Panc1 (cell line): ENCODE measurements at regions not wholly inside any gene's neighbourhood (a gene's known extent, or its start where the extent isn't known, plus 50 kb on each side); places are given as distances from the start of the nearest gene placed in this dataset.

ENCODE experiments used
- POLR2AphosphoS5 ChIP-seq: IDR thresholded peaks from 2 replicates; pipeline ENCODE4 v1.6.1; 2012; ENCODE audit warnings: mild to moderate bottlenecking, low read depth, low read length, moderate library complexity
- SIN3A ChIP-seq: IDR thresholded peaks from 2 replicates; pipeline ENCODE4 v1.6.1; 2012; ENCODE audit warnings: low read depth, mild to moderate bottlenecking, low read length, moderate library complexity, borderline replicate concordance; ENCODE audit not compliant: insufficient read depth
- TCF7L2 ChIP-seq: IDR thresholded peaks from 2 replicates; pipeline ENCODE4 v1.6.1; 2011; ENCODE audit warnings: mild to moderate bottlenecking, low read depth, low read length, inconsistent platforms
- TF ChIP-seq, protein P1 (sequence below): fragments of 450-650 bp; IDR thresholded peaks from 2 replicates; pipeline ENCODE4 v1.5.1; 2017; ENCODE audit warnings: mild to moderate bottlenecking
- TF ChIP-seq, protein P2 (sequence below), 2 experiments: IDR thresholded peaks; 2 replicates each; pipeline ENCODE4 v1.6.1; 2011 to 2012; ENCODE audit warnings: low read depth in 2 of 2, control low read depth in 1 of 2, low read length in 1 of 2, mild to moderate bottlenecking in 1 of 2, moderate library complexity in 1 of 2; ENCODE audit not compliant: insufficient read depth in 1 of 2

DNA sequence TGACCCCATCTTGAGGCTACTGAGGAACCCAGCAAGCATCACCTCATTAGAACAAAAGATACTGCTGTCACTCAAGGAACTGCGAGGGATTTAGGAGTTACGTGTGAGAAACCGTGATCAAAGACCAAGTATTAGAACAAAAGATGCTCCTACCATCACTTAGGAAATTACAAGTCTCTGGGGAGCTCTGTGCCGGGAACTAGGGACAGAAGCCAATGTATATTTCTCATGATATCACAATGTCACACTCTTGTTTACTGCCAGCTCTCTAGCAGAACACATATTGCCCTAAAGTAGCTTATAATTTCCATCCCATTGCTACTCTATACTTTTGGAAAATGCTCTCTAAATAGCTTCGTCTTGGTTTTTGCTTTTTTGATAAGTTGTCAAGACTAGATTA lies 214.5 kb downstream of the HS3ST3A1 start:
- TF ChIP-seq, protein P1, sequence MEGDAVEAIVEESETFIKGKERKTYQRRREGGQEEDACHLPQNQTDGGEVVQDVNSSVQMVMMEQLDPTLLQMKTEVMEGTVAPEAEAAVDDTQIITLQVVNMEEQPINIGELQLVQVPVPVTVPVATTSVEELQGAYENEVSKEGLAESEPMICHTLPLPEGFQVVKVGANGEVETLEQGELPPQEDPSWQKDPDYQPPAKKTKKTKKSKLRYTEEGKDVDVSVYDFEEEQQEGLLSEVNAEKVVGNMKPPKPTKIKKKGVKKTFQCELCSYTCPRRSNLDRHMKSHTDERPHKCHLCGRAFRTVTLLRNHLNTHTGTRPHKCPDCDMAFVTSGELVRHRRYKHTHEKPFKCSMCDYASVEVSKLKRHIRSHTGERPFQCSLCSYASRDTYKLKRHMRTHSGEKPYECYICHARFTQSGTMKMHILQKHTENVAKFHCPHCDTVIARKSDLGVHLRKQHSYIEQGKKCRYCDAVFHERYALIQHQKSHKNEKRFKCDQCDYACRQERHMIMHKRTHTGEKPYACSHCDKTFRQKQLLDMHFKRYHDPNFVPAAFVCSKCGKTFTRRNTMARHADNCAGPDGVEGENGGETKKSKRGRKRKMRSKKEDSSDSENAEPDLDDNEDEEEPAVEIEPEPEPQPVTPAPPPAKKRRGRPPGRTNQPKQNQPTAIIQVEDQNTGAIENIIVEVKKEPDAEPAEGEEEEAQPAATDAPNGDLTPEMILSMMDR = no peak
- TF ChIP-seq, protein P2, sequence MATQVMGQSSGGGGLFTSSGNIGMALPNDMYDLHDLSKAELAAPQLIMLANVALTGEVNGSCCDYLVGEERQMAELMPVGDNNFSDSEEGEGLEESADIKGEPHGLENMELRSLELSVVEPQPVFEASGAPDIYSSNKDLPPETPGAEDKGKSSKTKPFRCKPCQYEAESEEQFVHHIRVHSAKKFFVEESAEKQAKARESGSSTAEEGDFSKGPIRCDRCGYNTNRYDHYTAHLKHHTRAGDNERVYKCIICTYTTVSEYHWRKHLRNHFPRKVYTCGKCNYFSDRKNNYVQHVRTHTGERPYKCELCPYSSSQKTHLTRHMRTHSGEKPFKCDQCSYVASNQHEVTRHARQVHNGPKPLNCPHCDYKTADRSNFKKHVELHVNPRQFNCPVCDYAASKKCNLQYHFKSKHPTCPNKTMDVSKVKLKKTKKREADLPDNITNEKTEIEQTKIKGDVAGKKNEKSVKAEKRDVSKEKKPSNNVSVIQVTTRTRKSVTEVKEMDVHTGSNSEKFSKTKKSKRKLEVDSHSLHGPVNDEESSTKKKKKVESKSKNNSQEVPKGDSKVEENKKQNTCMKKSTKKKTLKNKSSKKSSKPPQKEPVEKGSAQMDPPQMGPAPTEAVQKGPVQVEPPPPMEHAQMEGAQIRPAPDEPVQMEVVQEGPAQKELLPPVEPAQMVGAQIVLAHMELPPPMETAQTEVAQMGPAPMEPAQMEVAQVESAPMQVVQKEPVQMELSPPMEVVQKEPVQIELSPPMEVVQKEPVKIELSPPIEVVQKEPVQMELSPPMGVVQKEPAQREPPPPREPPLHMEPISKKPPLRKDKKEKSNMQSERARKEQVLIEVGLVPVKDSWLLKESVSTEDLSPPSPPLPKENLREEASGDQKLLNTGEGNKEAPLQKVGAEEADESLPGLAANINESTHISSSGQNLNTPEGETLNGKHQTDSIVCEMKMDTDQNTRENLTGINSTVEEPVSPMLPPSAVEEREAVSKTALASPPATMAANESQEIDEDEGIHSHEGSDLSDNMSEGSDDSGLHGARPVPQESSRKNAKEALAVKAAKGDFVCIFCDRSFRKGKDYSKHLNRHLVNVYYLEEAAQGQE (IDR thresholded peaks at IDR 0.05; ENCODE audit: insufficient read depth in 1 of 2, low read depth in 2 of 2, low read length in 1 of 2) = no peak
- TF ChIP-seq POLR2AphosphoS5 (no peak), TCF7L2 (no peak), SIN3A (no peak)
